Panc1 (cell line): ENCODE measurements at regions not wholly inside any gene's neighbourhood (a gene's known extent, or its start where the extent isn't known, plus 50 kb on each side); places are given as distances from the start of the nearest gene placed in this dataset.
"Not testable (repeated sequence)": the region's sequence is repeated elsewhere in the genome, so short reads cannot be mapped to it uniquely, and the experiment has no call there.

Experiments
- ATAC-seq: fragments of 200-7000 bp; cut with Tn5 transposase; 2 replicates; pipeline ENCODE4 v1.9.1; 2020; ENCODE audit warnings: mild to moderate bottlenecking, moderate library complexity
- BruUV-seq: library from RNA; stranded (reverse); fragments of 400-500 nt; replicated peaks from 2 replicates; lab custom pipeline; 2021; lab: Mats Ljungman, UMichigan
- CTCF ChIA-PET: fragments of 300-600 bp; sonication (Branson Sonifier 250); formaldehyde crosslinking; loops from one replicate; lab custom pipeline; 2022; ENCODE audit warnings: antibody characterized with exemption; lab: Charles Lee
- POLR2A ChIA-PET: fragments of 300-600 bp; sonication (Branson Sonifier 250); formaldehyde crosslinking; loops from one replicate; lab custom pipeline; 2022; ENCODE audit warnings: antibody characterized with exemption; lab: Charles Lee
- DNase-seq: peaks from one replicate; pipeline ENCODE4 v3.0.0-alpha.2; 2010; ENCODE audit warnings: low read depth, low spot score
- H3K27ac ChIP-seq: 2 replicates; pipeline ENCODE4 v1.5.1; 2011; ENCODE audit warnings: mild to moderate bottlenecking, low read length, inconsistent platforms
- H3K27me3 ChIP-seq: fragments of 200-500 bp; sonication (Bioruptor generic); 2 replicates; pipeline ENCODE4 v1.6.0; 2014; ENCODE audit warnings: low read length, inconsistent platforms; ENCODE audit not compliant: control insufficient read depth, insufficient read depth
- H3K36me3 ChIP-seq: fragments of 200-500 bp; sonication (Bioruptor generic); 2 replicates; pipeline ENCODE4 v1.5.1; 2014; ENCODE audit warnings: inconsistent platforms, mild to moderate bottlenecking, low read length, moderate library complexity; ENCODE audit not compliant: control insufficient read depth, insufficient read depth
- H3K4me1 ChIP-seq: 2 replicates; pipeline ENCODE4 v1.5.1; 2011; ENCODE audit warnings: inconsistent platforms, mild to moderate bottlenecking, low read length, moderate library complexity; ENCODE audit not compliant: control insufficient read depth, insufficient read depth
- H3K4me3 ChIP-seq, 2 experiments: 2 replicates each; pipeline ENCODE4 v1.5.1; 2011 to 2012; ENCODE audit warnings: low read depth in 2 of 2, low read length in 2 of 2, mild to moderate bottlenecking in 2 of 2, inconsistent platforms in 1 of 2, moderate library complexity in 1 of 2
- H3K9me3 ChIP-seq: fragments of 200-500 bp; sonication (Bioruptor generic); 2 replicates; pipeline ENCODE4 v1.5.1; 2014; ENCODE audit warnings: low read depth, mild to moderate bottlenecking, inconsistent platforms, low read length, moderate library complexity; ENCODE audit not compliant: control insufficient read depth, insufficient read depth
- in situ Hi-C: cut with HindIII; loops from 2 replicates; pipeline ENCODE4 v1.10.0; 2016; ENCODE audit warnings: low sequenced_read_pairs, low pct_unique_long_range_greater_than_20kb
- intact Hi-C: fragments of 100-400 bp; cut with micrococcal nuclease; formaldehyde crosslinking; loops from one replicate; pipeline ENCODE4 v1.10.0; 2022; ENCODE audit not compliant: unreplicated experiment

- POLR2A ChIA-PET, H3K27me3 ChIP-seq, H3K9me3 ChIP-seq, H3K4me1 ChIP-seq, in situ Hi-C loops, H3K36me3 ChIP-seq, BruUV-seq, H3K27ac ChIP-seq, ATAC-seq, intact Hi-C loops, H3K4me3 ChIP-seq, CTCF ChIA-PET, DNase-seq: not testable (repeated sequence)
These were observed 297.4 kb downstream of the CACNA1B start for GRCh38 chr9:138174954-138175353.

- POLR2A ChIA-PET, H3K4me1 ChIP-seq, H3K4me3 ChIP-seq, intact Hi-C loops, BruUV-seq, H3K27ac ChIP-seq, H3K9me3 ChIP-seq, H3K36me3 ChIP-seq, H3K27me3 ChIP-seq, ATAC-seq, in situ Hi-C loops, CTCF ChIA-PET, DNase-seq: not testable (repeated sequence)
These were observed 297.8 kb downstream of the CACNA1B start for GRCh38 chr9:138175354-138175753.

GRCh38 chr9:138177091-138177490 lies 299.5 kb downstream of the CACNA1B start:
- ATAC-seq, DNase-seq, POLR2A ChIA-PET, H3K4me3 ChIP-seq, H3K36me3 ChIP-seq, intact Hi-C loops, H3K27ac ChIP-seq, BruUV-seq, H3K27me3 ChIP-seq, H3K4me1 ChIP-seq, CTCF ChIA-PET, in situ Hi-C loops, H3K9me3 ChIP-seq: not testable (repeated sequence)

GRCh38 chr9:138179003-138179402 lies 301.4 kb downstream of the CACNA1B start:
- H3K9me3 ChIP-seq, intact Hi-C loops, POLR2A ChIA-PET, H3K36me3 ChIP-seq, CTCF ChIA-PET, H3K27ac ChIP-seq, DNase-seq, H3K4me3 ChIP-seq, H3K4me1 ChIP-seq, in situ Hi-C loops, ATAC-seq, H3K27me3 ChIP-seq, BruUV-seq: not testable (repeated sequence)

- H3K36me3 ChIP-seq, H3K4me1 ChIP-seq, in situ Hi-C loops, H3K27me3 ChIP-seq, ATAC-seq, BruUV-seq, H3K4me3 ChIP-seq, H3K9me3 ChIP-seq, CTCF ChIA-PET, H3K27ac ChIP-seq, intact Hi-C loops, DNase-seq, POLR2A ChIA-PET: not testable (repeated sequence)
These were observed 302.1 kb downstream of the CACNA1B start for GRCh38 chr9:138179671-138180070.

GRCh38 chr9:138181963-138182362 lies 304.4 kb downstream of the CACNA1B start:
- intact Hi-C loops, in situ Hi-C loops, H3K27ac ChIP-seq, H3K4me3 ChIP-seq, CTCF ChIA-PET, H3K4me1 ChIP-seq, DNase-seq, ATAC-seq, H3K36me3 ChIP-seq, H3K9me3 ChIP-seq, BruUV-seq, H3K27me3 ChIP-seq: not testable (repeated sequence)
- POLR2A ChIA-PET: interaction anchor here (0.7 kb wide), 1 partner anchor 142 kb away, joined by 3 read pairs; no protein-coding TSS in a partner anchor

GRCh38 chr9:138197156-138197555 lies 319.6 kb downstream of the CACNA1B start:
- H3K4me3 ChIP-seq, H3K9me3 ChIP-seq, CTCF ChIA-PET, POLR2A ChIA-PET, ATAC-seq, BruUV-seq, H3K27me3 ChIP-seq, H3K27ac ChIP-seq, in situ Hi-C loops, H3K4me1 ChIP-seq, DNase-seq, H3K36me3 ChIP-seq, intact Hi-C loops: not testable (repeated sequence)

- H3K27me3 ChIP-seq, POLR2A ChIA-PET, H3K4me1 ChIP-seq, DNase-seq, H3K36me3 ChIP-seq, BruUV-seq, H3K9me3 ChIP-seq, H3K27ac ChIP-seq, ATAC-seq, in situ Hi-C loops, intact Hi-C loops, H3K4me3 ChIP-seq, CTCF ChIA-PET: not testable (repeated sequence)
These were observed 321.4 kb downstream of the CACNA1B start for GRCh38 chr9:138198963-138199362.
